ENCODE measurements at regions not wholly inside any gene's neighbourhood (a gene's known extent, or its start where the extent isn't known, plus 50 kb on each side); places are given as distances from the start of the nearest gene placed in this dataset.

DNA sequence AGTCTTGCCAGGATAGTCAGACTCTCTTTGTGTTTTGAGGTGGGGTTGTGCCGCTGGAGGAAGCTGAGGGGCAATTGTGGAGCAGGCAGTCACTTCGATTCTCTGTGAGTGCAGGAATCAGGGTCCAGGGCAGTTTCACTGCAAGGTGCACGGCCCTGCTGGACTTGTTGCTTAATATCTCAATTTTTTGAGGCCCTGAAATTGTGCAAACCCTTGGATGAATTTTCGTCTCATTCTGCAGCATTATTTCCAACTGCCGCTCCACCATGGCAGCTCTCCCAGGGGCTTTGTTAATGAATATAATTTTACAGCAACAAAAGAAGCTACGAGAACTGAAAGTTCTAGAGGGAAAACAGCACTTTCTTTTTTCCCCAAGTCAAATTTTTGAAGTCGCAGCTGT is 531.9 kb downstream of the QKI start:
- no peak for TF ChIP-seq FOXP2 (optimal IDR thresholded peaks at IDR 0.05; ENCODE audit: borderline replicate concordance, extremely low read depth, extremely low read length, insufficient read depth)
- no peak for TF ChIP-seq TAF1 (IDR thresholded peaks at IDR 0.05; ENCODE audit: borderline replicate concordance, insufficient read depth, low read length)
- no peak for TF ChIP-seq POLR2AphosphoS5 (IDR thresholded peaks at IDR 0.05; ENCODE audit: low read depth, low read length)
- no peak for TF ChIP-seq SIN3A (IDR thresholded peaks at IDR 0.05; ENCODE audit: borderline replicate concordance, insufficient read depth, low read length)
